Endothelial cell of umbilical vein (primary cell): ENCODE measurements at regions not wholly inside any gene's neighbourhood (a gene's known extent, or its start where the extent isn't known, plus 50 kb on each side); places are given as distances from the start of the nearest gene placed in this dataset.

Experiments
- BruUV-seq: library from RNA; stranded (reverse); fragments of 400-500 nt; replicated peaks from 2 replicates; lab custom pipeline; 2021; lab: Mats Ljungman, UMichigan
- CTCF ChIA-PET: fragments of 300-600, 350-600 bp; sonication (Branson Sonifier 250); formaldehyde crosslinking; loops from one replicate; lab custom pipeline; 2021; ENCODE audit warnings: antibody characterized with exemption, inconsistent platforms; lab: Charles Lee
- POLR2A ChIA-PET: fragments of 300-600, 350-600 bp; sonication (Branson Sonifier 250); formaldehyde crosslinking; loops from one replicate; lab custom pipeline; 2021; ENCODE audit warnings: antibody characterized with exemption, inconsistent platforms; lab: Charles Lee
- DNase-seq: peaks from one replicate; pipeline ENCODE4 v3.0.0-alpha.2; 2011; ENCODE audit warnings: low read depth, low spot score
- FAIRE-seq: peaks from 2 replicates; lab custom pipeline; 2011; peaks lifted over from hg19 to GRCh38; lab: Jason Lieb, UNC
- H2AFZ ChIP-seq: 2 replicates; pipeline ENCODE4 v1.6.0; 2012; ENCODE audit warnings: low read depth, low read length, control low read depth, inconsistent platforms
- H3K27ac ChIP-seq: 2 replicates; pipeline ENCODE4 v1.5.1; 2011; ENCODE audit warnings: low read depth, mild to moderate bottlenecking, control low read depth, low read length, moderate library complexity; ENCODE audit not compliant: insufficient read depth
- H3K27me3 ChIP-seq, 2 experiments: 2 replicates each; pipeline versions ENCODE4 v1.6.0 to v1.6.1; 2011; ENCODE audit warnings: low read length in 2 of 2, mixed read lengths in 1 of 2; ENCODE audit not compliant: control insufficient read depth in 2 of 2, insufficient read depth in 2 of 2
- H3K36me3 ChIP-seq, 2 experiments: 2 replicates in 1 of 2; 3 replicates in 1 of 2; pipeline ENCODE4 v1.5.1; 2011; ENCODE audit warnings: low read length in 2 of 2, mild to moderate bottlenecking in 1 of 2, moderate library complexity in 1 of 2; ENCODE audit not compliant: control insufficient read depth in 2 of 2, insufficient read depth in 2 of 2; ENCODE audit errors: extremely low read depth in 1 of 2
- H3K4me1 ChIP-seq: 3 replicates; pipeline ENCODE4 v1.5.1; 2011; ENCODE audit warnings: mild to moderate bottlenecking, low read length; ENCODE audit not compliant: control insufficient read depth, insufficient read depth; ENCODE audit errors: extremely low read depth
- H3K4me2 ChIP-seq: 2 replicates; pipeline ENCODE4 v1.6.1; 2011; ENCODE audit warnings: low read length, control low read depth, mixed read lengths; ENCODE audit not compliant: insufficient read depth
- H3K4me3 ChIP-seq, 3 experiments: fragments of 200-600 bp in 1 of 3; sonication (generic), shearing (Covaris generic) in 1 of 3; replicated peaks in 1 of 3; 2 replicates each; pipeline ENCODE4 v1.5.1; 2011 to 2016; ENCODE audit warnings: control low read depth in 3 of 3, low read length in 3 of 3, mild to moderate bottlenecking in 2 of 3, inconsistent platforms in 1 of 3, low read depth in 1 of 3, moderate library complexity in 1 of 3; ENCODE audit not compliant: insufficient read depth in 1 of 3
- H3K79me2 ChIP-seq: 2 replicates; pipeline ENCODE4 v1.6.0; 2012; ENCODE audit warnings: low read length, inconsistent platforms; ENCODE audit not compliant: control insufficient read depth, insufficient read depth
- H3K9ac ChIP-seq: replicated peaks from 2 replicates; pipeline ENCODE3; 2011; ENCODE audit warnings: low read length, control low read depth; ENCODE audit not compliant: insufficient read depth; ENCODE audit errors: extremely low read depth
- H3K9me1 ChIP-seq: replicated peaks from 3 replicates; pipeline ENCODE4 v1.6.0; 2011; ENCODE audit warnings: mild to moderate bottlenecking, low read length; ENCODE audit not compliant: control insufficient read depth, insufficient read depth; ENCODE audit errors: extremely low read depth
- H3K9me3 ChIP-seq: replicated peaks from 2 replicates; pipeline ENCODE4 v1.5.1; 2012; ENCODE audit warnings: low read length, inconsistent platforms; ENCODE audit not compliant: control insufficient read depth, insufficient read depth
- H4K20me1 ChIP-seq: replicated peaks from 2 replicates; pipeline ENCODE3; 2011; ENCODE audit warnings: mild to moderate bottlenecking, low read length; ENCODE audit not compliant: control insufficient read depth, insufficient read depth; ENCODE audit errors: extremely low read depth
- EZH2 ChIP-seq: IDR thresholded peaks from 2 replicates; pipeline ENCODE4 v1.6.1; 2012; ENCODE audit warnings: borderline replicate concordance, low read depth, mild to moderate bottlenecking, moderate library complexity, low read length, inconsistent platforms; ENCODE audit not compliant: severe bottlenecking
- FOS ChIP-seq: IDR thresholded peaks from 2 replicates; pipeline ENCODE4 v1.6.1; 2011; ENCODE audit warnings: mild to moderate bottlenecking, low read length, moderate library complexity, borderline replicate concordance; ENCODE audit not compliant: insufficient read depth
- GATA2 ChIP-seq: IDR thresholded peaks from 2 replicates; pipeline ENCODE4 v1.7.0; 2011; ENCODE audit warnings: low read depth, mild to moderate bottlenecking, moderate library complexity, mixed read lengths, low read length; ENCODE audit not compliant: insufficient read length, insufficient read depth
- JUN ChIP-seq: IDR thresholded peaks from 2 replicates; pipeline ENCODE4 v1.6.1; 2011; ENCODE audit warnings: borderline replicate concordance, low read depth; ENCODE audit not compliant: insufficient read length, insufficient read depth
- MYC ChIP-seq: IDR thresholded peaks from one replicate; pipeline ENCODE4 v1.6.1; 2011; ENCODE audit warnings: mild to moderate bottlenecking, low read depth, low read length
- POLR2A ChIP-seq: IDR thresholded peaks from 2 replicates; pipeline ENCODE4 v1.6.1; 2012; ENCODE audit warnings: low read depth, mild to moderate bottlenecking, control low read depth, low read length
- POLR2AphosphoS5 ChIP-seq: IDR thresholded peaks from 2 replicates; pipeline ENCODE4 v1.6.1; 2012; ENCODE audit warnings: low read depth, mild to moderate bottlenecking, control low read depth, low read length, moderate library complexity; ENCODE audit not compliant: insufficient read depth
- dilution Hi-C: fragments of 300-500 bp; cut with MboI; formaldehyde crosslinking; loops from one replicate; pipeline ENCODE4 v1.15.0; 2019; ENCODE audit warnings: low sequenced_read_pairs; ENCODE audit not compliant: extremely low pct_ligation_motif_present
- intact Hi-C: fragments of 100-400 bp; cut with micrococcal nuclease; formaldehyde crosslinking; loops from one replicate; pipeline ENCODE4 v1.10.0; 2022
- TF ChIP-seq, protein P1 (sequence below), 2 donors: IDR thresholded peaks; 1 replicate in 1 of 2; 2 replicates in 1 of 2; pipeline ENCODE4 v1.5.1; 2011; ENCODE audit warnings: low read length in 2 of 2, mild to moderate bottlenecking in 2 of 2, moderate library complexity in 2 of 2, control low read depth in 1 of 2, inconsistent platforms in 1 of 2, low read depth in 1 of 2; ENCODE audit not compliant: insufficient read depth in 1 of 2; ENCODE audit errors: extremely low read depth in 1 of 2
- TF ChIP-seq, protein P2 (sequence below): IDR thresholded peaks from 2 replicates; pipeline ENCODE4 v1.6.1; 2011; ENCODE audit not compliant: insufficient read depth, insufficient read length

DNA sequence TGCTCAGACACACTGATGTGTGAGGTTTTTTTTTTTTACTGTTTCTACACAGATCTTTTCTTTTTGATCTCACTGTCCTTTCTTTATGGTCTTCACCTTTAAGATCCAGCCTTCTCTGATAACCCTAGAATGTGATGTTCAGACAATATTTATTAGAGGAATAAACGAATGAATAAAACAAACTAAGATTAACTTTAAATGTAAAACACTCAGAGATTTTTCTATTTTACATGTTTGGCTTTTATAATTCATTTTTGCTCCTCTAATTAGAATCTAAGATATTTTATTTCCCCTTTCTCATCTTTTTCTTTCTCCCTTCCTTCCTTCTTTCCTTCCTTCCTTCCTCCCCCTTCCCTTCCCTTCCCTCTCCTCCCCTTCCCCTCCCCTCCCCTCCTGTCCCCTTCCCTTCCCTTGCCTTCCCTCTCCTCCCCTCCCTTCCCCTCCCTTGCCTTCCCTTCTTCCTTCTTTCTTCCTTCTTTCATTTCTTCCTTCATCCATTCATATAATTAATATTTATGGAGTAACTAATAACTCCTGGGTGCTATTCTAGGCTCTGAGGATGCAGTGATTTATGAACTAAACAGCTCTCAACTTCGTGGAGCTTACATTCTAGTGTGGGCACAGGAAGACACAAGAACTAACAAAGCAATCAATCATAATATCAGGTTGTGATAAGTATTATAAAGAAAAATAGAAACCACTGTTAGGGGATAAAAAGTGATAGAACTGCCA lies 133.5 kb upstream of the TSHZ2 start:
- TF ChIP-seq, protein P1, sequence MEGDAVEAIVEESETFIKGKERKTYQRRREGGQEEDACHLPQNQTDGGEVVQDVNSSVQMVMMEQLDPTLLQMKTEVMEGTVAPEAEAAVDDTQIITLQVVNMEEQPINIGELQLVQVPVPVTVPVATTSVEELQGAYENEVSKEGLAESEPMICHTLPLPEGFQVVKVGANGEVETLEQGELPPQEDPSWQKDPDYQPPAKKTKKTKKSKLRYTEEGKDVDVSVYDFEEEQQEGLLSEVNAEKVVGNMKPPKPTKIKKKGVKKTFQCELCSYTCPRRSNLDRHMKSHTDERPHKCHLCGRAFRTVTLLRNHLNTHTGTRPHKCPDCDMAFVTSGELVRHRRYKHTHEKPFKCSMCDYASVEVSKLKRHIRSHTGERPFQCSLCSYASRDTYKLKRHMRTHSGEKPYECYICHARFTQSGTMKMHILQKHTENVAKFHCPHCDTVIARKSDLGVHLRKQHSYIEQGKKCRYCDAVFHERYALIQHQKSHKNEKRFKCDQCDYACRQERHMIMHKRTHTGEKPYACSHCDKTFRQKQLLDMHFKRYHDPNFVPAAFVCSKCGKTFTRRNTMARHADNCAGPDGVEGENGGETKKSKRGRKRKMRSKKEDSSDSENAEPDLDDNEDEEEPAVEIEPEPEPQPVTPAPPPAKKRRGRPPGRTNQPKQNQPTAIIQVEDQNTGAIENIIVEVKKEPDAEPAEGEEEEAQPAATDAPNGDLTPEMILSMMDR (IDR thresholded peaks at IDR 0.05; ENCODE audit: extremely low read depth in 1 of 2, insufficient read depth in 1 of 2, low read depth in 1 of 2, low read length in 2 of 2), result no peak
- TF ChIP-seq EZH2 (no peak), FOS (no peak), POLR2A (no peak), GATA2 (no peak), MYC (no peak), POLR2AphosphoS5 (no peak), JUN (no peak)
- TF ChIP-seq, protein P2, sequence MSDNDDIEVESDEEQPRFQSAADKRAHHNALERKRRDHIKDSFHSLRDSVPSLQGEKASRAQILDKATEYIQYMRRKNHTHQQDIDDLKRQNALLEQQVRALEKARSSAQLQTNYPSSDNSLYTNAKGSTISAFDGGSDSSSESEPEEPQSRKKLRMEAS, result no peak
- no peaks in the 10 kb centered on the region for H3K36me3 ChIP-seq
- H4K20me1 ChIP-seq, result no peaks in the 10 kb centered on the region
- intact Hi-C loops (no loop called here), dilution Hi-C loops (no loop called here)
- H3K27me3 ChIP-seq, result no peaks in the 10 kb centered on the region
- no peak overlapping the region for H3K9ac ChIP-seq
- no peaks in the 10 kb centered on the region for H3K4me1 ChIP-seq
- no peaks in the 10 kb centered on the region for H3K9me1 ChIP-seq
- no peak overlapping the region for H3K4me3 ChIP-seq
- H2AFZ ChIP-seq, result no peak overlapping the region
- POLR2A ChIA-PET, result no interaction called here
- FAIRE-seq (no peak), DNase-seq (no peak)
- no peaks in the 10 kb centered on the region for H3K9me3 ChIP-seq
- no peak overlapping the region for H3K27ac ChIP-seq
- no TSS peak for BruUV-seq
- H3K4me2 ChIP-seq, result no peak overlapping the region
- CTCF ChIA-PET, result interaction anchor here (1.0 kb wide), 1 partner anchor 12 kb away, joined by 4 read pairs; no protein-coding TSS in a partner anchor
- no peaks in the 10 kb centered on the region for H3K79me2 ChIP-seq
